GM21528 (cell line): ENCODE measurements at regions not wholly inside any gene's neighbourhood (a gene's known extent, or its start where the extent isn't known, plus 50 kb on each side); places are given as distances from the start of the nearest gene placed in this dataset.
"Not testable (repeated sequence)": the region's sequence is repeated elsewhere in the genome, so short reads cannot be mapped to it uniquely, and the experiment has no call there.

Source experiments
- ATAC-seq: cut with Tn5 transposase; IDR thresholded peaks from one replicate; pipeline ENCODE4 v1.9.1; 2021; ENCODE audit warnings: mild to moderate bottlenecking, moderate library complexity; ENCODE audit not compliant: unreplicated experiment, low FRiP score

- ATAC-seq, result no peak
Measured at GRCh38 chr12:89231686-89232085, 120.6 kb downstream of the DUSP6 start.

- no peak for ATAC-seq
Measured at GRCh38 chr12:89230376-89231315, 121.7 kb downstream of the DUSP6 start.

GRCh38 chr12:89228491-89228890 lies 123.8 kb downstream of the DUSP6 start:
- ATAC-seq, result no peak

GRCh38 chr12:89227774-89228173 lies 124.5 kb downstream of the DUSP6 start:
- ATAC-seq, result no peak

- no peak for ATAC-seq
Measured at GRCh38 chr12:89225808-89226411, 126.4 kb downstream of the DUSP6 start.

- ATAC-seq, result no peak
Measured at GRCh38 chr12:89225401-89225800, 126.9 kb downstream of the DUSP6 start.

GRCh38 chr12:89222580-89222979 lies 129.7 kb downstream of the DUSP6 start:
- ATAC-seq, result not testable (repeated sequence)

- ATAC-seq, result no peak
Measured at GRCh38 chr12:89217472-89217871, 134.8 kb downstream of the DUSP6 start.

GRCh38 chr12:89216211-89216952 lies 135.9 kb downstream of the DUSP6 start:
- no peak for ATAC-seq

- no peak for ATAC-seq
Measured at GRCh38 chr12:89215196-89215595, 137.1 kb downstream of the DUSP6 start.

GRCh38 chr12:89213747-89214146 lies 138.6 kb downstream of the DUSP6 start:
- no peak for ATAC-seq

- ATAC-seq, result no peak
Measured at GRCh38 chr12:89213139-89213538, 139.2 kb downstream of the DUSP6 start.

GRCh38 chr12:89212339-89212771 lies 139.9 kb downstream of the DUSP6 start:
- no peak for ATAC-seq

- ATAC-seq, result no peak
Measured at GRCh38 chr12:89211456-89211855, 140.8 kb downstream of the DUSP6 start.

GRCh38 chr12:89210277-89210676 lies 142.0 kb downstream of the DUSP6 start:
- ATAC-seq, result no peak

GRCh38 chr12:89208661-89209096 lies 143.6 kb downstream of the DUSP6 start:
- ATAC-seq, result no peak

GRCh38 chr12:89206390-89206789 lies 145.9 kb downstream of the DUSP6 start:
- no peak for ATAC-seq

- ATAC-seq, result no peak
Measured at GRCh38 chr12:89205517-89205916, 146.8 kb downstream of the DUSP6 start.

- ATAC-seq, result no peak
Measured at GRCh38 chr12:89203144-89203543, 149.2 kb downstream of the DUSP6 start.

GRCh38 chr12:89200217-89200616 lies 152.1 kb downstream of the DUSP6 start:
- ATAC-seq, result no peak

GRCh38 chr12:89195470-89195869 lies 156.8 kb downstream of the DUSP6 start:
- ATAC-seq, result no peak
